CD4-positive, alpha-beta T cell (primary cell): ENCODE measurements at regions not wholly inside any gene's neighbourhood (a gene's known extent, or its start where the extent isn't known, plus 50 kb on each side); places are given as distances from the start of the nearest gene placed in this dataset.

Experiments used
- ATAC-seq: fragments of 200-7000 bp; cut with Tn5 transposase; one replicate; pipeline ENCODE4 v1.10.0; 2022; ENCODE audit warnings: mild to moderate bottlenecking; ENCODE audit not compliant: poor library complexity
- CTCF ChIA-PET: fragments of 350-600 bp; sonication (Branson Sonifier 250); formaldehyde crosslinking; loops from one replicate; lab custom pipeline; 2021; ENCODE audit warnings: antibody characterized with exemption, inconsistent platforms; lab: Charles Lee
- POLR2A ChIA-PET: fragments of 350-600 bp; sonication (Branson Sonifier 250); formaldehyde crosslinking; loops from one replicate; lab custom pipeline; 2021; ENCODE audit warnings: antibody characterized with exemption, inconsistent platforms; lab: Charles Lee
- DNase-seq, 14 experiments: peaks; one replicate each; pipeline ENCODE4 v3.0.0-alpha.2; 2013 to 2020; ENCODE audit warnings: mixed read lengths in 2 of 14
- H3K27ac ChIP-seq, 2 donors: one replicate each; pipeline versions ENCODE4 v1.5.1 to v1.7.0; 2013; ENCODE audit warnings: low read length in 2 of 2, low read depth in 1 of 2, mild to moderate bottlenecking in 1 of 2
- H3K27me3 ChIP-seq, 2 experiments: 1 replicate in 1 of 2; 2 replicates in 1 of 2; pipeline versions ENCODE4 v1.6.1 to v1.7.0; 2013; ENCODE audit warnings: low read length in 2 of 2, control low read depth in 1 of 2, mild to moderate bottlenecking in 1 of 2, moderate library complexity in 1 of 2; ENCODE audit not compliant: insufficient read depth in 2 of 2, control insufficient read depth in 1 of 2
- H3K36me3 ChIP-seq: one replicate; pipeline ENCODE4 v1.6.1; 2013; ENCODE audit warnings: low read length, control low read depth; ENCODE audit not compliant: insufficient read depth
- H3K4me1 ChIP-seq: one replicate; pipeline ENCODE4 v1.6.1; 2013; ENCODE audit warnings: low read length, control low read depth; ENCODE audit not compliant: insufficient read depth
- H3K4me3 ChIP-seq: one replicate; pipeline ENCODE4 v1.5.1; 2013; ENCODE audit warnings: mild to moderate bottlenecking, low read length, moderate library complexity
- H3K9me3 ChIP-seq, 2 experiments: 1 replicate in 1 of 2; 2 replicates in 1 of 2; pipeline versions ENCODE4 v1.6.1 to v1.7.0; 2013; ENCODE audit warnings: low read length in 2 of 2, mild to moderate bottlenecking in 2 of 2, control low read depth in 1 of 2, moderate library complexity in 1 of 2; ENCODE audit not compliant: control insufficient read depth in 1 of 2, insufficient read depth in 1 of 2
- H3K27ac Mint-ChIP-seq: one replicate; pipeline ENCODE4 v1.8.0; 2020; ENCODE audit warnings: mixed read lengths
- H3K27me3 Mint-ChIP-seq: one replicate; pipeline ENCODE4 v1.8.0; 2021; ENCODE audit warnings: mixed read lengths
- H3K36me3 Mint-ChIP-seq: one replicate; pipeline ENCODE4 v1.8.0; 2021; ENCODE audit warnings: low read depth, mixed read lengths
- H3K4me1 Mint-ChIP-seq: one replicate; pipeline ENCODE4 v1.8.0; 2021; ENCODE audit warnings: low read depth, mixed read lengths
- H3K4me3 Mint-ChIP-seq: one replicate; pipeline ENCODE4 v1.8.0; 2020; ENCODE audit warnings: mild to moderate bottlenecking, mixed read lengths
- H3K9me3 Mint-ChIP-seq: one replicate; pipeline ENCODE4 v1.8.0; 2020; ENCODE audit warnings: mixed read lengths
- CTCF ChIP-seq: fragments of 200-600 bp; IDR thresholded peaks from one replicate; pipeline ENCODE4 v1.8.0; 2022; ENCODE audit warnings: antibody characterized with exemption, mild to moderate bottlenecking
- intact Hi-C, 2 experiments: fragments of 100-400 bp; cut with DNase I in 1 of 2; cut with micrococcal nuclease in 1 of 2; formaldehyde crosslinking; loops; one replicate each; pipeline versions ENCODE4 v1.15.1 to v1.9.0; 2023 to 2025; cut with DNase I, micrococcal nuclease

GRCh38 chr1:47661040-47661439 lies 223.2 kb downstream of the FOXD2 start:
- ChIA-PET CTCF (no interaction called here), POLR2A (no interaction called here)
- no peaks in the 10 kb centered on the region for H3K36me3 ChIP-seq
- H3K27me3 ChIP-seq = peaks cover 0 to 12% of the 10 kb centered on the region in 2 experiments
- Mint-ChIP-seq H3K27ac (no peak overlapping the region), H3K36me3 (no peaks in the 10 kb centered on the region), H3K4me1 (no peaks in the 10 kb centered on the region), H3K9me3 (no peaks in the 10 kb centered on the region), H3K27me3 (peaks cover 28% of the 10 kb centered on the region), H3K4me3 (no peak overlapping the region)
- no peak overlapping the region for H3K27ac ChIP-seq
- no peaks in the 10 kb centered on the region for H3K4me1 ChIP-seq
- H3K9me3 ChIP-seq = no peaks in the 10 kb centered on the region
- ATAC-seq = no peak
- intact Hi-C loops = no loop called here
- no peak overlapping the region for H3K4me3 ChIP-seq
- no peak for TF ChIP-seq CTCF
- no peak for DNase-seq

- no peak for ATAC-seq
These were observed 224.2 kb downstream of the FOXD2 start for GRCh38 chr1:47662068-47662467.

GRCh38 chr1:47663286-47663685 lies 225.4 kb downstream of the FOXD2 start:
- H3K27ac Mint-ChIP-seq = no peak overlapping the region
- POLR2A ChIA-PET = no interaction called here
- no peaks in the 10 kb centered on the region for H3K9me3 Mint-ChIP-seq
- no peak overlapping the region for H3K4me3 ChIP-seq
- no peak overlapping the region for H3K27ac ChIP-seq
- H3K4me1 ChIP-seq = no peaks in the 10 kb centered on the region
- H3K36me3 Mint-ChIP-seq = no peaks in the 10 kb centered on the region
- intact Hi-C loops = no loop called here
- H3K9me3 ChIP-seq = no peaks in the 10 kb centered on the region
- H3K4me3 Mint-ChIP-seq = no peak overlapping the region
- no peaks in the 10 kb centered on the region for H3K4me1 Mint-ChIP-seq
- H3K27me3 ChIP-seq = peaks cover 0 to 8% of the 10 kb centered on the region in 2 experiments
- TF ChIP-seq CTCF = no peak
- H3K27me3 Mint-ChIP-seq = peaks cover 10% of the 10 kb centered on the region
- DNase-seq (no peak), ATAC-seq (no peak)
- CTCF ChIA-PET = no interaction called here
- H3K36me3 ChIP-seq = no peaks in the 10 kb centered on the region

More at GRCh38 chr1:47662068-47662467, 224.2 kb downstream of the FOXD2 start:
- H3K4me3 Mint-ChIP-seq = no peak overlapping the region
- H3K9me3 Mint-ChIP-seq = no peaks in the 10 kb centered on the region
- Histone ChIP-seq H3K27ac (no peak overlapping the region), H3K36me3 (no peaks in the 10 kb centered on the region), H3K27me3 (peaks cover 0 to 8% of the 10 kb centered on the region in 2 experiments), H3K4me1 (no peaks in the 10 kb centered on the region), H3K4me3 (no peak overlapping the region), H3K9me3 (no peaks in the 10 kb centered on the region)
- no peak for DNase-seq
- no peak overlapping the region for H3K27ac Mint-ChIP-seq
- no peak for TF ChIP-seq CTCF
- H3K36me3 Mint-ChIP-seq = no peaks in the 10 kb centered on the region
- intact Hi-C loops = no loop called here
- H3K27me3 Mint-ChIP-seq = peaks cover 18% of the 10 kb centered on the region
- CTCF ChIA-PET = no interaction called here
- H3K4me1 Mint-ChIP-seq = no peaks in the 10 kb centered on the region
- POLR2A ChIA-PET = no interaction called here
